HG03095 (cell line): ENCODE measurements at regions not wholly inside any gene's neighbourhood (a gene's known extent, or its start where the extent isn't known, plus 50 kb on each side); places are given as distances from the start of the nearest gene placed in this dataset.

Experiments
- ATAC-seq: cut with Tn5 transposase; IDR thresholded peaks from one replicate; pipeline ENCODE4 v1.9.1; 2021; ENCODE audit warnings: moderate library complexity; ENCODE audit not compliant: unreplicated experiment

DNA sequence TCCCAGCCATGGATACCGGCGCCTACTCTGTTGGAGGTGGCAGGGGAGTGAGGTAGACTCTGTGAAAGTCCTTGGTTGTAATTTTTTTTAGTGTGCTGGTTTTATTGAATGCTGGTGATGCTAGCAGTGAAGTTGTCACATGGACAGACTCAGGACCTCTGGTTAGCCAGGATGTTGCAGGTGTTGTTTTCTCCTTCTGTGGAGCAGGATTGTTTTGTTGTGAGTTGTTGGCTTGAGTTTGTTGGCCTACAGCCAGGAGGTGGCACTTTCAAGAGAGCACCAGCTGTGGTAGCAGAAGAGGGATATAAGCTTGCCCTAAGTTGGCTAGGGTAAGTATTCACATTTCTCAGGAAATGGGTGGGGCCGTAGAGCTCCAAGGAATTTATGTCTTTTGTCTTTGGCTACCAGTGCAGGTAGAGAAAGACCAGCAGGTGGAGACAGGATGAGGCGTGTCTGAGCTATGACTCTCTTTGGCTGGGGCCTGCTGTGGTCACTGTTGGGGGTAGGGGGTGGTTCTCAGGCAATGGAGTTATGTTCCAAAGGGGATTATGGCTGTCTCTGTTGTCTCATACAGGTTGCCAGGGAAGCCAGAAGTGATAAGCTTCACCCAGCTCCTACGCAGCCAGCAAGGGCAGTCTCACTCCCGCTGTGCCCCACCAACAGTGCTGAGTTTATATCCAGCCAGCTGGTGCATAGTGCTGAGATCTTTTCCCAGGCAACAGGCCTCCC, 248.7 kb downstream of the TAF11L14 start:
- no peak for ATAC-seq

DNA sequence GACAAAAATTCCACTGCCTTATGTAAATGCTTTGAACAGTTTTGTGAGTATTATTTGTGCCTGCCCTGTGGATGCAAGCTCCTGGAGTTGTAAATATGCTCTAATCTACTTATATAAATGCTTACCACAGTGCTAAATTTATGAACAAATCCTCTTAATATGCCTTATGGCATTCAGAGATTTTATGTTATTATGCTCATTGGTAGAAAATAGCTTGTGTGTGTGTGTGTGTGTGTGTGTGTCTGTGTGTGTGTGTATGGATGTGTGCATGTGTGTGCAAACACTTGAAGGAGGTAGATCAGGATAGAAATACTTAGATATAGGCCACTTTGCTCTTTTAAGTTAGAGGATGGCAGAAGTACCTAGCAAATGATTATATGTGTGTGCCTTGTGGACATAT, 253.9 kb downstream of the TAF11L14 start:
- ATAC-seq = no peak

GRCh38 chr5:17890501-17890900, 256.2 kb downstream of the TAF11L14 start:
- ATAC-seq = no peak

GRCh38 chr5:17891881-17892280, 257.6 kb downstream of the TAF11L14 start:
- ATAC-seq = no peak

DNA sequence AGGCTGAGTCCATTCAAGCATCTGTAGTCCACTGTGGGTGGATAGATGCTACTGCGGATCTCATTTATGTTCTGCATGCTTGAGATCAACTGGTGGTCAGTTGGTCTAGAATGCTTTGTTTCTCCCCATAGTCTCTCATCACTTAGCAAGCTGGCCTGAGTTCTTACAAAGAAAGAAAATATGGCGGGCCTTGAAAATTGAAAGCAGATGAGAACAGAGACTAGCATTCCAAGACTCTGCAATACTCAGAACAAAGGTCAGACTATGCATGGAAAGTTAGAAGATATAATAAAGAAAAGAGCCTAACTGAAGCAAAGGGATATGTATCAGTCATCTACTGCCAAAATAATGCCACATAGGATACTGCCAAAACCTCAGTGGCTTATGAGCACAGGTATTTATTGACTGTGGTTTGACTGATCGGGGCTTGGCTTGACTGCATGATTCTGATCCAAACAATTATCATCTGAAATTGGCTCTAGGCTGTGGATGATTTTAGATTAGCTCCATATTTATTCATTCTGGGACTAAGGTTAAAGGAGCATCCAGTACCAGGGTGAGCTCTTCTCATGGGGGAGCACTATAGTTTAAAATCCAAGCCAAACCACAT, 258.9 kb downstream of the TAF11L14 start:
- ATAC-seq = no peak

DNA sequence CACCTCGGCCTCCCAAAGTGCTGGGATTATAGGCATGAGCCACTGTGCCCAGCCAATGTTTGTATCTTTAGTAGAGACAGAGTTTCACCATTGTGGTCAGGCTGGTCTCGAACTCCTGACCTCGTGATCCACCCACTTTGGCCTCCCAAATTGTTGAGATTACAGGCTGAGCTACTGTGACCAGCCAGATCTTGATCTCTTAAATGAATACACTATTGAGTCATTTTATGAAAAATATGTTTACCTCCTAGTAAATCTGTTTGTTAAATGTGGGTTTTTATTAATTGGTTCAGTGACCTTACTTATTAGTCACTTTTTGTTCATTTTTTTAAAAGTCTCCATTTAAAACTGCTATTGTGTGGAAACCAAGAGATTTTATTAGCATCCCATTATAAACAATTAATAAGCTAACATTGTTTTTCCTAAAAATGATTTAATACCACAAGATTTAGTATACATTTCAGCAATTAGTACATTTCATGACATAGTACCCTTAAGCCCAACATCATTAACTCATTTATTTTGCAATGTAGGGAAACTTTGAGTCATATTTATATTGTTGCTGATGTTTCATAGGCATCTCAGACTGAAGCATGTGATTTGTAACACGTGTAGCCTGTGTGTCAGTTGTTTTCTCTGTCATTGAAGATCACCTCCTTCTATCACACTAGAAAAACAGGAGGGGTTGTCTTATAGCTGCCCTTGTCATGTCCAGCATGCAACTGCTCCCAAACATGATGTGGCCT, 261.2 kb downstream of the TAF11L14 start:
- ATAC-seq = no peak

DNA sequence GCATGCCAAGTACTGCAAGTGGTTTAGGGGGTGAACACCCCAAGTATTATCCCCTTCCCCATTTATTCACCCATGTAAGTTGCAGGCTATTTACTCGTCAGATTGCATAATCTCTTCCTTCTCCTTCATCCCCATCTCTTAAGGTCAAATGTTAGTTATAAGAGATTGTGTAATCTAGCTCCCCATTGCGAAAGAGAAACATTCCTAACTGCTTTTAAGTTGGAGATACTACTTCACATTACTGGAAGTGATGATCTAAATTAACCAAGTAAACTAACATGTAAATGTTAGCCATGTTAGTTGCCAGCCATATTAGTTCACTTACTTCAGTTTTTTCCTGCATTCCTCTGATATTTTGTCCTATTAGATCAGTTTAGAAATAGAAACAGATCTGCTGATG, 262.3 kb downstream of the TAF11L14 start:
- ATAC-seq = no peak

DNA sequence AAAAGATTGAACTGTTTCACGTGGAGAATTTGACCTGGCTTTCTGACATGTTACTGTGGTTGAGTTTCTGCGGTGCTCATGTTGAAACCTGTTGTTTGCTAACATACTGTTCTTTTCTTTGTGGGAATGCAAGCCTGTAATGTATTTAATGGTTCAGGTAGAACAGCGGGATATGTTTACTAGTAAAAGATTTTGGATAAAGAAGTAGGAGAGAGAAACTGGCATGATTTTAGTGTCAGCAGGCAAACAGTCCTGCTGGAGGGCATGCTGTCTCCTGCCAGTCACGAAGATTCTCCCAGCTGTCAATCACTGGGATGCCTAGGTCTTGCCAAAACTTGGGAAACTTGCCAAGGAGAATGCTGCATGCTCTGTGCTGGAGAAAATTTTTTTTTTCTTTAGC, 263.5 kb downstream of the TAF11L14 start:
- ATAC-seq = no peak

GRCh38 chr5:17898766-17899165, 264.5 kb downstream of the TAF11L14 start:
- ATAC-seq = no peak

DNA sequence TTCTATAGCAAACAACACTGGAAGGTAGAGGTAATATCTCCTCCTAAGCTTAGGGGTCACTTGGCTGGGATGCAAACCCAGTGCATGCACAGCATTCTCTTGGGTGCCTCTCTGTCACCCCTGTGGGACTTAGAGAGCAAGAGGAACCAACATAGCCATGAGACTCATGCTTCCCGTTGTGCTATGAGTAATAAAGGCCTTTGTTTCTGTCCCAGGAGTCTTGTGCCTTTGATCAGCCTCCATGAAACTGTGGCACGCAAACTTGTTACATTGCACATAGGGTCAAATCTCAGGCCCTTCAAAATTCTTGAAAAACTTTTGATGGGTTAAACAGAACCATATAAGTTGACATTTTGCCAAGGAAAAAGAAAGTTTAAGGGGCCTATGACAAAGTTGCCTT, 272.8 kb downstream of the TAF11L14 start:
- no peak for ATAC-seq

GRCh38 chr5:17910318-17910717, 276.1 kb downstream of the TAF11L14 start:
- no peak for ATAC-seq

DNA sequence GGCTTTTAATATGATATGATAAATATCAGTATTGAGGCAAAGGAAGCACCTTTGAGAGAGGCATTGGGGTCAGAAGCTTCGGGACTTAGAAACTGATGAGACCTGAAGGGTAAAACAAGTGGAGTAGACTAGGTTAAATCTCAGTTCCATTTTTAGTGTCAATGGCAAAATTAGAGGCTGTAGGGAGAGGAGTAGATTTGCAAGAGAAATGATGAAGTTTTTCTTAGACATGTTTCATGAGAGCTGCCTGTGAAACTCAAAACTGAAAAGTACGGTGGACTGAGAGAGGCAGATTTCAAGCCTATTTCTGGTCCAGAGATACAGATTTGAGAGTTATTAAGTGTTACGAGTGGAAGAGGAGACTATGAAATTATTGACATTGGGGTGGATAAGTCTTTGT, 278.5 kb downstream of the TAF11L14 start:
- ATAC-seq = no peak

DNA sequence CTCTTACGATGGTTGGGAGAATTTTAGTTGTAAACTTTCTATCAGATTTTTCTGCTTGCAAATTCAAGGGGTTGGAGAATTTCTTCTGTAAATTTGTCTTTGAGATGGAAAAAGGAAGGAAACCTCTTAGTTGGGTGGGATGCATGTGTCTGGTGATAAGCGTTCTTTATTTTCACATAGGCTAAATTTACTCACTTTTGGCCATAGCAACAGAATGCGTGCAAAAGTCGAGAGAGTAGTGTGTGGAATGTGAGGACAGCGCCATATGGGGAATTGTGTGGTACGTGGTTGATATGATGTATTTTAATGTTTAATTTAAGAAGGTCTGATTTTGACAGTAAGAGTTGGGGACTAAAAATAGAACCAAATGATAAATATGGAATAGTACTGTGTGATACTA, 282.2 kb downstream of the TAF11L14 start:
- no peak for ATAC-seq

DNA sequence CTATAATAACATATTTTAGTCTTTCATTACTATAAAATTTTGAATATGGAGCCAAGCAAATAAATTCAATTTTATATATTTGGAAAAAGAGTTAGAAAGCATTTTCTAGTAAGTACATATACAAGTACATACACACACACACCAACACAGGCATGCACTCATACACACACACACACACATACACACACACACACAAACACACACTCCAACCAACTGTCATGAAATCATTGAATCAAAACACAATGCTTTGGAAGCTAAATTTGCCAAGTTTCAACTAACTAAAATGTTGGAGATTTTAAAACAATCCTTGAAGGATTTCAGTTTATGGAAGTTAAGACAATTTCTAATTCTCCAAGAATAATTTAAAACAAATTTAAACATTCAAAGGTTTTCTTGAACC, 283.2 kb downstream of the TAF11L14 start:
- ATAC-seq = no peak

DNA sequence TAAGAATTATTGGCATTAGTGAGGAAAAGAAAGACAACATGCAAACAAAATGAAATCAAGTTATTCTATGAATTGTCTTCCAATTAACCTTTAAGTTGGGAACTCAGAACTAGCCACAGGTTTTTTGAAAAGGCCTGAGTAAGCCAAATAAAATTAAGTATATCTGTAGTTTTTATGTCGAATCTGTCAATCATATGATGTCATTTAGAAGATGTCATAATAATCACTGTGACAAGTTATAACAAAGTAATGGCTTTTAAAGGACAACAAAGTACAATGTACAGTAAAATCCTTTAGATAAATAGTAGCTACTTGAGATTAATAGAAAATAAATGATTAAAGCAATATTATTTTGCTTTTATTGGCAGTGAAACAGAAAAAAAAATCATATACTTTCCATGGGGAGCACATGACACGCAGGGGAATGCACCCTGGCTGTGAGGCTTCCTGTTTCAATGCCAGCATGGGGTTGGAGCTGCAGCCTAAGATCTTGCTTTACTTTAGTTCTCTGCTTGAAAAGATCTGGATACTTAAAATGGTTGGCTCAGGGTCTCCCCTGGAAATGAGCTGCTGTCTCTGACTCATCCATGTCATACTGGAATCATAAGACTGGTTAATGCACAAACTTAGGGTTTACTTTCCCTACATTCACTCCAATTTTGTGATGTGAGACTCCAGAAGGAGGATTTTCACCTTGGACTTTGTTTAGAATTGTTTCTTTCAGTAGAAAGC, 284.3 kb downstream of the TAF11L14 start:
- ATAC-seq = no peak

DNA sequence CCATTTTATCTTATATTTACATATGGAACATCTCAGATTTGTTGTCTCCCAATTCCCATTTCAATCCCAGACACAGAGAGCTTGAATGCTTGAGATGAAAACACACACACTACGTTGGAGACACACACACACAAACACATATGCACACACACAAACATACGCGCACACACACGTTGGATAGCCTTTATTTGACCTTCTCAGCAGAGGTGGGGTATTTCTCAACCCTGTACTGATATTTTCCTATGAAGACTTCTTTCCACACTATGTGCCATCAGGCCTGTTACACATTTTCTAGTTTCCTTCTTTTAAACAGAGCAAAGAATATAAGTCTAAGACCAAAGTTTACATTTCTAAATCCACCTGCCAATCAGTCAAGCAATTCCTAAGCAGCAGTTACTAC, 291.0 kb downstream of the TAF11L14 start:
- ATAC-seq = no peak

GRCh38 chr5:17928581-17928981, 294.3 kb downstream of the TAF11L14 start:
- no peak for ATAC-seq

DNA sequence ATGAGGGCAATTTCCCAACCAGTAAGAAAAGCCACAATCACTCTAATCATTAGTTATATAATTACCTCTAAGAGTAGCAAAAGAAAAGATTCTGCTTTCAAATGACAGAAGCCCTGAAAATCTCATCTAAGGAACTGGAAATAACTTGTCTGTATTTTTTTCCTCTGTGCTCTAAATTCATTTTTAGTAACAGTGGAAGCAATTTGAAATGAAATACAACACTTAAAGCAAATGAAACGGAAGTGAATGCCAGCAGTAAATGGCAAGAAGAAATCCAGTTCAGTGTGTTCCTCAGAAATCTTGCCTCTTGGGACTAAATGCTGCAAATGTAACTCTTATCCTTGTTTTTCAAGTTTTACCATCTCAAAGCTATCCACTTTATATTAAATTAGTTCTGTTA, 294.9 kb downstream of the TAF11L14 start:
- ATAC-seq = no peak

DNA sequence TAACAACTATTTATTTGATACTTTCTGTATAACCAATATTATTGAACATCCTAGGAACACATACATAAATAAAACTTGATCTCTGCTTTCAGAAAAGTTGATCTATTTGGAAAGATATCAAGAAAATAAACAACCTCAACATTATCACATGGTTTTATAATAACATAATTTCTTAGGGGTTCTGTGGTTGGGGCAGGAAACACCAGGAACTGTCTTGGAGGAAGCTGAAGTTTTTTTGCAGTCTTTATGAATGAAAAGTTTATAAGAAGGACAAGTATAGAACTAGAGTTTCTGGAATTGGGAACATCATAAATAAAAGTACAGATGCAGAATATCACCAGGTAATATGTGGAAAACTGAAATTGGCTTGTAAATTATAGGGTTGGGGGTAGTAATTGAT, 296.1 kb downstream of the TAF11L14 start:
- no peak for ATAC-seq

DNA sequence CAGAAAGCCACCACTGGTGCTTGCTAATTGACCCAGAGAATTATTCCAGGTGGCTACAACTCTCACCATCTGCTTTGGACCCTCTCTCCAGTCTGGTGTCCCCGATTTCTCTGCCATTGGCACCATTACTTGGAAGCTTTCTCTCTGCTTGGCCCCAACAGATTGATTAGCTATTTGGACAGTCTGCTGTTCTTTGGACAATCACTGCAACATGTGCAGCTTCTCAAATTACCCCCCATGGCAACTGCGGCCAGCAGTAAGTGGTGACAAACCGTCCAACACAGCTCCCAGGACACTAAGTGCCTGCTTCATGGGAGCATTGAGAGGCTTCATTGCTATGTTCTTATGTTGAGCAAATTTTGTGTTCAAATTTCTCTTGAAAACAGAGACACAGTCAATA, 309.8 kb downstream of the TAF11L14 start:
- ATAC-seq = no peak

DNA sequence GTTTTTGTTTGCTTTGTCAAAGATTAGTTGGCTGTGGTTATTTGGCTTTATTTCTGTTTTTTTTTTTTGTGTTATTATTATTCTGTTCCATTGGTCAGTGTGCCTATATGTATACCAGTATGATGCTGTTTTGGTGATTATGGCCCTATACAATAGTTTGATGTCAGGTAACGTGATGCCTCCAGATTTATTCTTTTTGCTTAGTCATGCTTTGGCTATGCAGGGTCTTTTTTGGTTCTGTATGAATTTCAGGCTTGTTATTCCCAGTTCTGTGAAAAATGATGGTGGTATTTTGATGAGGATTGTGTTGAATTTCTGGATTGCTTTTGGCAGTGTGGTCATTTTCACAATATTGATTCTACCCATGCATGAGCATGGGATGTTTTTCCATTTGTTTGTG, 312.8 kb downstream of the TAF11L14 start:
- no peak for ATAC-seq
